Astrocyte of the cerebellum (primary cell): ENCODE measurements at regions not wholly inside any gene's neighbourhood (a gene's known extent, or its start where the extent isn't known, plus 50 kb on each side); places are given as distances from the start of the nearest gene placed in this dataset.

ENCODE experiments used
- DNase-seq: peaks from one replicate; pipeline ENCODE4 v3.0.0-alpha.2; 2011; ENCODE audit warnings: low read depth
- H3K4me3 ChIP-seq: 2 replicates; pipeline ENCODE4 v1.5.1; 2011; ENCODE audit warnings: mild to moderate bottlenecking, low read depth, low read length, moderate library complexity
- CTCF ChIP-seq: IDR thresholded peaks from 2 replicates; pipeline ENCODE4 v1.5.1; 2012; ENCODE audit warnings: low read length, low read depth, moderate library complexity, mild to moderate bottlenecking; ENCODE audit errors: missing control alignments
- in situ Hi-C: cut with HindIII; loops from 2 replicates; pipeline ENCODE4 v1.10.0; 2017; ENCODE audit warnings: low sequenced_read_pairs

- DNase-seq = no peak
- no peak for TF ChIP-seq CTCF
- in situ Hi-C loops = no loop called here
- no peak overlapping the region for H3K4me3 ChIP-seq
Observed at GRCh38 chr15:69587723-69588426, 135.3 kb downstream of the RPLP1 start.

- in situ Hi-C loops = no loop called here
- no peak overlapping the region for H3K4me3 ChIP-seq
- DNase-seq = no peak
- TF ChIP-seq CTCF = no peak
Observed at GRCh38 chr15:69590201-69590710, 137.6 kb downstream of the RPLP1 start.

GRCh38 chr15:69590932-69591524 lies 138.4 kb downstream of the RPLP1 start:
- no peak overlapping the region for H3K4me3 ChIP-seq
- in situ Hi-C loops = no loop called here
- DNase-seq = no peak
- no peak for TF ChIP-seq CTCF

GRCh38 chr15:69591905-69592508 lies 139.4 kb downstream of the RPLP1 start:
- in situ Hi-C loops = no loop called here
- H3K4me3 ChIP-seq = no peak overlapping the region
- TF ChIP-seq CTCF = no peak
- DNase-seq = no peak

GRCh38 chr15:69592954-69593353 lies 140.3 kb downstream of the RPLP1 start:
- in situ Hi-C loops = no loop called here
- H3K4me3 ChIP-seq = no peak overlapping the region
- no peak for DNase-seq
- TF ChIP-seq CTCF = no peak

- no peak for DNase-seq
- no peak overlapping the region for H3K4me3 ChIP-seq
- TF ChIP-seq CTCF = no peak
- in situ Hi-C loops = no loop called here
Observed at GRCh38 chr15:69593488-69593887, 140.9 kb downstream of the RPLP1 start.
